Panc1 (cell line): ENCODE measurements at regions not wholly inside any gene's neighbourhood (a gene's known extent, or its start where the extent isn't known, plus 50 kb on each side); places are given as distances from the start of the nearest gene placed in this dataset.

Experiments
- CTCF ChIP-seq: fragments of 450-650 bp; IDR thresholded peaks from 2 replicates; pipeline ENCODE4 v1.5.1; 2017; ENCODE audit warnings: mild to moderate bottlenecking
- POLR2AphosphoS5 ChIP-seq: IDR thresholded peaks from 2 replicates; pipeline ENCODE4 v1.6.1; 2012; ENCODE audit warnings: mild to moderate bottlenecking, low read depth, low read length, moderate library complexity
- REST ChIP-seq, 2 experiments: IDR thresholded peaks; 2 replicates each; pipeline ENCODE4 v1.6.1; 2011 to 2012; ENCODE audit warnings: low read depth in 2 of 2, control low read depth in 1 of 2, low read length in 1 of 2, mild to moderate bottlenecking in 1 of 2, moderate library complexity in 1 of 2; ENCODE audit not compliant: insufficient read depth in 1 of 2
- SIN3A ChIP-seq: IDR thresholded peaks from 2 replicates; pipeline ENCODE4 v1.6.1; 2012; ENCODE audit warnings: low read depth, mild to moderate bottlenecking, low read length, moderate library complexity, borderline replicate concordance; ENCODE audit not compliant: insufficient read depth
- TCF7L2 ChIP-seq: IDR thresholded peaks from 2 replicates; pipeline ENCODE4 v1.6.1; 2011; ENCODE audit warnings: mild to moderate bottlenecking, low read depth, low read length, inconsistent platforms

- TF ChIP-seq CTCF = no peak
- TF ChIP-seq POLR2AphosphoS5 = no peak
- TF ChIP-seq REST (IDR thresholded peaks at IDR 0.05; ENCODE audit: insufficient read depth in 1 of 2, low read depth in 2 of 2, low read length in 1 of 2) = no peak
- no peak for TF ChIP-seq TCF7L2
- TF ChIP-seq SIN3A = no peak
These were observed 132.8 kb upstream of the NCK2 start for GRCh38 chr2:105611811-105612424.
